H9 (cell line): ENCODE measurements at regions not wholly inside any gene's neighbourhood (a gene's known extent, or its start where the extent isn't known, plus 50 kb on each side); places are given as distances from the start of the nearest gene placed in this dataset.

Experiments
- DNase-seq: peaks from one replicate; pipeline ENCODE4 v3.0.0-alpha.2; 2017
- H2AFZ ChIP-seq: one replicate; pipeline ENCODE4 v1.6.1; 2013; ENCODE audit warnings: mild to moderate bottlenecking, low read length, control low read depth, moderate library complexity
- H2AK5ac ChIP-seq: 2 replicates; pipeline ENCODE4 v1.6.1; 2013; ENCODE audit warnings: low read length, control low read depth, mixed read lengths; ENCODE audit not compliant: insufficient read length
- H2BK120ac ChIP-seq: one replicate; pipeline ENCODE4 v1.6.1; 2013; ENCODE audit warnings: low read depth, mild to moderate bottlenecking, low read length, control low read depth, inconsistent platforms; ENCODE audit not compliant: poor library complexity, severe bottlenecking
- H2BK12ac ChIP-seq: 2 replicates; pipeline ENCODE4 v1.6.1; 2013; ENCODE audit warnings: low read length, control low read depth, mixed read lengths, low read depth; ENCODE audit not compliant: insufficient read length
- H2BK15ac ChIP-seq: 2 replicates; pipeline ENCODE4 v1.6.1; 2013; ENCODE audit warnings: low read depth, low read length, control low read depth
- H2BK20ac ChIP-seq: one replicate; pipeline ENCODE4 v1.6.1; 2013; ENCODE audit warnings: low read depth, mild to moderate bottlenecking, low read length, control low read depth, inconsistent platforms; ENCODE audit not compliant: poor library complexity, severe bottlenecking
- H2BK5ac ChIP-seq: 2 replicates; pipeline ENCODE4 v1.6.1; 2013; ENCODE audit warnings: low read length, control low read depth, mixed read lengths; ENCODE audit not compliant: insufficient read length
- H3K14ac ChIP-seq: 2 replicates; pipeline ENCODE4 v1.6.1; 2013; ENCODE audit warnings: low read length, control low read depth; ENCODE audit not compliant: insufficient read depth
- H3K18ac ChIP-seq: 2 replicates; pipeline ENCODE4 v1.6.1; 2013; ENCODE audit warnings: low read depth, mild to moderate bottlenecking, mixed read lengths, low read length, control low read depth; ENCODE audit not compliant: insufficient read length
- H3K23ac ChIP-seq: 2 replicates; pipeline ENCODE4 v1.6.1; 2013; ENCODE audit warnings: low read length, control low read depth, mixed read lengths, low read depth; ENCODE audit not compliant: insufficient read length
- H3K23me2 ChIP-seq: 2 replicates; pipeline ENCODE4 v1.6.1; 2013; ENCODE audit warnings: low read depth, mild to moderate bottlenecking, mixed read lengths, low read length, control low read depth; ENCODE audit not compliant: insufficient read length, poor library complexity, severe bottlenecking
- H3K27ac ChIP-seq: 2 replicates; pipeline ENCODE4 v1.5.1; 2013; ENCODE audit warnings: low read length, control low read depth, mixed read lengths, low read depth; ENCODE audit not compliant: insufficient read length
- H3K27me3 ChIP-seq: 2 replicates; pipeline ENCODE4 v1.6.1; 2013; ENCODE audit warnings: low read length, control low read depth, inconsistent platforms; ENCODE audit not compliant: insufficient read depth
- H3K4ac ChIP-seq: 2 replicates; pipeline ENCODE4 v1.6.1; 2013; ENCODE audit warnings: low read depth, mild to moderate bottlenecking, control low read depth, inconsistent platforms, low read length, moderate library complexity
- H3K4me1 ChIP-seq: 2 replicates; pipeline ENCODE4 v1.6.1; 2013; ENCODE audit warnings: low read length, control low read depth, inconsistent platforms; ENCODE audit not compliant: insufficient read depth
- H3K4me2 ChIP-seq: 2 replicates; pipeline ENCODE4 v1.6.1; 2013; ENCODE audit warnings: low read length, control low read depth, mixed read lengths; ENCODE audit not compliant: insufficient read length, insufficient read depth
- H3K56ac ChIP-seq: 2 replicates; pipeline ENCODE4 v1.6.1; 2013; ENCODE audit warnings: low read depth, mild to moderate bottlenecking, mixed read lengths, low read length, control low read depth; ENCODE audit not compliant: insufficient read length
- H3K79me1 ChIP-seq: 2 replicates; pipeline ENCODE4 v1.6.1; 2013; ENCODE audit warnings: low read depth, mild to moderate bottlenecking, moderate library complexity, low read length, control low read depth, inconsistent platforms; ENCODE audit not compliant: insufficient read depth, poor library complexity, severe bottlenecking
- H3K79me2 ChIP-seq: 2 replicates; pipeline ENCODE4 v1.6.1; 2013; ENCODE audit warnings: low read length, control low read depth, inconsistent platforms; ENCODE audit not compliant: insufficient read depth
- H3K9ac ChIP-seq: 2 replicates; pipeline ENCODE4 v1.6.1; 2013; ENCODE audit warnings: low read length, control low read depth, mixed read lengths; ENCODE audit not compliant: insufficient read length; ENCODE audit errors: extremely low read depth
- H3K9me3 ChIP-seq: one replicate; pipeline ENCODE4 v1.6.1; 2013; ENCODE audit warnings: low read depth, low read length, inconsistent platforms; ENCODE audit not compliant: control insufficient read depth
- H3T11ph ChIP-seq: one replicate; pipeline ENCODE4 v1.6.1; 2013; ENCODE audit warnings: mild to moderate bottlenecking, low read length, control low read depth, inconsistent platforms
- H4K20me1 ChIP-seq: one replicate; pipeline ENCODE4 v1.6.1; 2013; ENCODE audit not compliant: control insufficient read depth, insufficient read length, insufficient read depth
- H4K5ac ChIP-seq: 2 replicates; pipeline ENCODE4 v1.6.1; 2013; ENCODE audit warnings: low read depth, mild to moderate bottlenecking, mixed read lengths, low read length, control low read depth; ENCODE audit not compliant: insufficient read length
- H4K8ac ChIP-seq: replicated peaks from 2 replicates; pipeline ENCODE4 v1.6.1; 2013; ENCODE audit warnings: low read length, control low read depth, mixed read lengths, low read depth; ENCODE audit not compliant: insufficient read length
- H4K91ac ChIP-seq: 2 replicates; pipeline ENCODE4 v1.6.1; 2013; ENCODE audit warnings: low read depth, mild to moderate bottlenecking, moderate library complexity, mixed read lengths, low read length, control low read depth; ENCODE audit not compliant: insufficient read length
- H3K27ac Mint-ChIP-seq, 3 experiments: 2 replicates in 2 of 3; 3 replicates in 1 of 3; pipeline ENCODE4 v1.8.0; 2020 to 2021; ENCODE audit warnings: mixed read lengths in 3 of 3, mild to moderate bottlenecking in 1 of 3, moderate library complexity in 1 of 3
- H3K27me3 Mint-ChIP-seq: 2 replicates; pipeline ENCODE4 v1.8.0; 2021; ENCODE audit warnings: low read depth, mild to moderate bottlenecking, moderate library complexity, mixed read lengths
- H3K36me3 Mint-ChIP-seq, 3 experiments: 2 replicates in 2 of 3; 3 replicates in 1 of 3; pipeline ENCODE4 v1.8.0; 2020 to 2021; ENCODE audit warnings: low read depth in 3 of 3, mixed read lengths in 3 of 3; ENCODE audit not compliant: insufficient read depth in 1 of 3
- H3K4me1 Mint-ChIP-seq, 2 experiments: 2 replicates each; pipeline ENCODE4 v1.8.0; 2020; ENCODE audit warnings: mixed read lengths in 2 of 2
- H3K4me3 Mint-ChIP-seq, 2 experiments: 2 replicates in 1 of 2; 3 replicates in 1 of 2; pipeline ENCODE4 v1.8.0; 2020 to 2021; ENCODE audit warnings: mild to moderate bottlenecking in 2 of 2, mixed read lengths in 2 of 2, moderate library complexity in 1 of 2
- H3K9me3 Mint-ChIP-seq, 2 experiments: 2 replicates in 1 of 2; 3 replicates in 1 of 2; pipeline ENCODE4 v1.8.0; 2020; ENCODE audit warnings: mild to moderate bottlenecking in 2 of 2, mixed read lengths in 2 of 2, moderate library complexity in 1 of 2
- WGBS: extraction: QIAGEN DNeasy Blood & Tissue Kit; methylation state at CpG from one replicate; pipeline ENCODE4 v1.1.7; 2013; ENCODE audit warnings: missing lambda C conversion rate, low lambda C conversion rate, mixed read lengths; ENCODE audit not compliant: insufficient read length; ENCODE audit errors: extremely low coverage; 5-methylcytosine and 5-hydroxymethylcytosine counted together
- TF ChIP-seq, protein P1 (sequence below): fragments of 200-600 bp; sonication (generic); conservative IDR thresholded peaks from 3 replicates; pipeline ENCODE4 v1.8.0; 2021; ENCODE audit warnings: antibody characterized with exemption, mild to moderate bottlenecking

DNA sequence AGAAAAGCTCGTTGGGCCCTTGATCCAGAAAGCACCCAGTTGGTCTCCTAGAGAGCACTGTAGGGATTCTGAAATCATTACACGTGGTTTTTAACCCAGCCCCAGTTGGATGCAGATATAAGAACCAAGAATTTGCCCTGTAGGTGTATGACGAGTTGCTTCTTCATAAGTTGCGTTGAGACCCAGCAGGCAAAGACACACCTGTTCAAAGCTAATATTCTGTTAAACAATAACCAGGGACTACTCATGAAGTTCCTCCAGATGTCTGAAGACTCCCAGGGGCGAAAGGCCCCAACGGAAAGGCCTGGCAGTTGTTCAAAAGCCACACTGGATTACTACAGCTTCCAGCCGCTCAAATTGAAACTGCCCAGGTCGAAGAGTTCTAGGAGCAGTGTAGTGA is 88.6 kb upstream of the HNRNPU start:
- no peak overlapping the region for H3K9ac ChIP-seq
- Mint-ChIP-seq H3K36me3 (no peaks in the 10 kb centered on the region), H3K4me1 (peaks cover 0 to 5% of the 10 kb centered on the region in 2 experiments; a peak in 1 of 4 replicates), H3K4me3 (no peak overlapping the region), H3K27me3 (no peaks in the 10 kb centered on the region; the same call in 1 of the 2 replicates), H3K9me3 (no peaks in the 10 kb centered on the region), H3K27ac (no peak overlapping the region)
- H3K9me3 ChIP-seq, result no peaks in the 10 kb centered on the region
- no peak overlapping the region for H2BK120ac ChIP-seq
- H2BK20ac ChIP-seq, result no peak overlapping the region
- H3T11ph ChIP-seq, result no peak overlapping the region
- no peaks in the 10 kb centered on the region for H3K4me1 ChIP-seq
- H4K5ac ChIP-seq, result no peak overlapping the region
- H3K18ac ChIP-seq, result no peak overlapping the region
- no peak overlapping the region for H2AFZ ChIP-seq
- no peak overlapping the region for H2BK12ac ChIP-seq
- H3K27me3 ChIP-seq, result no peaks in the 10 kb centered on the region
- H3K4me2 ChIP-seq, result no peak overlapping the region
- no peak overlapping the region for H2BK5ac ChIP-seq
- H3K79me1 ChIP-seq, result no peaks in the 10 kb centered on the region
- no peak overlapping the region for H2AK5ac ChIP-seq
- TF ChIP-seq, protein P1, sequence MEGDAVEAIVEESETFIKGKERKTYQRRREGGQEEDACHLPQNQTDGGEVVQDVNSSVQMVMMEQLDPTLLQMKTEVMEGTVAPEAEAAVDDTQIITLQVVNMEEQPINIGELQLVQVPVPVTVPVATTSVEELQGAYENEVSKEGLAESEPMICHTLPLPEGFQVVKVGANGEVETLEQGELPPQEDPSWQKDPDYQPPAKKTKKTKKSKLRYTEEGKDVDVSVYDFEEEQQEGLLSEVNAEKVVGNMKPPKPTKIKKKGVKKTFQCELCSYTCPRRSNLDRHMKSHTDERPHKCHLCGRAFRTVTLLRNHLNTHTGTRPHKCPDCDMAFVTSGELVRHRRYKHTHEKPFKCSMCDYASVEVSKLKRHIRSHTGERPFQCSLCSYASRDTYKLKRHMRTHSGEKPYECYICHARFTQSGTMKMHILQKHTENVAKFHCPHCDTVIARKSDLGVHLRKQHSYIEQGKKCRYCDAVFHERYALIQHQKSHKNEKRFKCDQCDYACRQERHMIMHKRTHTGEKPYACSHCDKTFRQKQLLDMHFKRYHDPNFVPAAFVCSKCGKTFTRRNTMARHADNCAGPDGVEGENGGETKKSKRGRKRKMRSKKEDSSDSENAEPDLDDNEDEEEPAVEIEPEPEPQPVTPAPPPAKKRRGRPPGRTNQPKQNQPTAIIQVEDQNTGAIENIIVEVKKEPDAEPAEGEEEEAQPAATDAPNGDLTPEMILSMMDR, result no peak
- H4K91ac ChIP-seq, result no peak overlapping the region
- no peaks in the 10 kb centered on the region for H3K23me2 ChIP-seq
- H3K56ac ChIP-seq, result no peak overlapping the region
- H3K79me2 ChIP-seq, result no peaks in the 10 kb centered on the region
- no peak overlapping the region for H3K4ac ChIP-seq
- no CpG with 5 or more reads among the region's 8 CpGs for WGBS
- no peak overlapping the region for H2BK15ac ChIP-seq
- DNase-seq, result no peak
- H4K8ac ChIP-seq, result no peak overlapping the region
- H3K14ac ChIP-seq, result no peak overlapping the region
- no peak overlapping the region for H3K27ac ChIP-seq
- H4K20me1 ChIP-seq, result no peaks in the 10 kb centered on the region
- H3K23ac ChIP-seq, result no peak overlapping the region
